Fibroblast of lung (primary cell): ENCODE measurements at regions not wholly inside any gene's neighbourhood (a gene's known extent, or its start where the extent isn't known, plus 50 kb on each side); places are given as distances from the start of the nearest gene placed in this dataset.

Experiments used
- CTCF ChIP-seq, 2 donors: IDR thresholded peaks in 1 of 2; conservative IDR thresholded peaks in 1 of 2; 1 replicate in 1 of 2; 2 replicates in 1 of 2; pipeline ENCODE4 v1.5.1; 2011 to 2012; ENCODE audit warnings: low read length in 2 of 2, control low read depth in 1 of 2, inconsistent platforms in 1 of 2, low read depth in 1 of 2, mild to moderate bottlenecking in 1 of 2
- EZH2 ChIP-seq: IDR thresholded peaks from 2 replicates; pipeline ENCODE4 v1.5.1; 2012; ENCODE audit warnings: low read length, control low read depth, mild to moderate bottlenecking; ENCODE audit errors: missing control alignments

- TF ChIP-seq CTCF (conservative IDR thresholded peaks at IDR 0.05 in 1 of 2, IDR thresholded peaks at IDR 0.05 in 1 of 2; ENCODE audit: low read depth in 1 of 2, low read length in 2 of 2), result no peak
- TF ChIP-seq EZH2, result no peak
Observed at GRCh38 chr22:47486569-47487312, 724.3 kb downstream of the TBC1D22A start.
